GM21786 (cell line): ENCODE measurements at regions not wholly inside any gene's neighbourhood (a gene's known extent, or its start where the extent isn't known, plus 50 kb on each side); places are given as distances from the start of the nearest gene placed in this dataset.
"Not testable (repeated sequence)": the region's sequence is repeated elsewhere in the genome, so short reads cannot be mapped to it uniquely, and the experiment has no call there.

Experiments
- ATAC-seq: cut with Tn5 transposase; IDR thresholded peaks from one replicate; pipeline ENCODE4 v1.9.1; 2021; ENCODE audit not compliant: unreplicated experiment

GRCh38 chr19:31525610-31526147, 176.4 kb upstream of the TSHZ3 start:
- no peak for ATAC-seq

GRCh38 chr19:31527443-31527842, 178.2 kb upstream of the TSHZ3 start:
- ATAC-seq: no peak

GRCh38 chr19:31528261-31528660, 179.0 kb upstream of the TSHZ3 start:
- no peak for ATAC-seq

- no peak for ATAC-seq
Measured at GRCh38 chr19:31529121-31529520, 179.9 kb upstream of the TSHZ3 start.

GRCh38 chr19:31530781-31531180, 181.5 kb upstream of the TSHZ3 start:
- no peak for ATAC-seq

GRCh38 chr19:31531326-31531725, 182.1 kb upstream of the TSHZ3 start:
- no peak for ATAC-seq

- ATAC-seq: no peak
Measured at GRCh38 chr19:31532034-31532433, 182.8 kb upstream of the TSHZ3 start.

- ATAC-seq: no peak
Measured at GRCh38 chr19:31533114-31533513, 183.9 kb upstream of the TSHZ3 start.

- ATAC-seq: no peak
Measured at GRCh38 chr19:31534231-31534630, 185.0 kb upstream of the TSHZ3 start.

- no peak for ATAC-seq
Measured at GRCh38 chr19:31534786-31535657, 185.8 kb upstream of the TSHZ3 start.

GRCh38 chr19:31535691-31536460, 186.6 kb upstream of the TSHZ3 start:
- ATAC-seq: no peak

- no peak for ATAC-seq
Measured at GRCh38 chr19:31537136-31537535, 187.9 kb upstream of the TSHZ3 start.

GRCh38 chr19:31537902-31538301, 188.7 kb upstream of the TSHZ3 start:
- ATAC-seq: not testable (repeated sequence)

- no peak for ATAC-seq
Measured at GRCh38 chr19:31538879-31539278, 189.6 kb upstream of the TSHZ3 start.

GRCh38 chr19:31539386-31539785, 190.2 kb upstream of the TSHZ3 start:
- ATAC-seq: no peak

GRCh38 chr19:31541396-31541795, 192.2 kb upstream of the TSHZ3 start:
- ATAC-seq: no peak

- no peak for ATAC-seq
Measured at GRCh38 chr19:31543456-31543855, 194.2 kb upstream of the TSHZ3 start.

- ATAC-seq: no peak
Measured at GRCh38 chr19:31545777-31546176, 196.5 kb upstream of the TSHZ3 start.

- ATAC-seq: no peak
Measured at GRCh38 chr19:31546205-31546960, 197.1 kb upstream of the TSHZ3 start.

- no peak for ATAC-seq
Measured at GRCh38 chr19:31548941-31549340, 199.7 kb upstream of the TSHZ3 start.
